B cell (primary cell): ENCODE measurements at regions not wholly inside any gene's neighbourhood (a gene's known extent, or its start where the extent isn't known, plus 50 kb on each side); places are given as distances from the start of the nearest gene placed in this dataset.

ENCODE experiments used
- ATAC-seq: fragments of 200-7000 bp; cut with Tn5 transposase; one replicate; pipeline ENCODE4 v1.10.0; 2021; ENCODE audit warnings: low read depth, mild to moderate bottlenecking, moderate number of reproducible peaks, moderate library complexity
- CTCF ChIA-PET: fragments of 350-600 bp; sonication (Branson Sonifier 250); formaldehyde crosslinking; loops from one replicate; lab custom pipeline; 2021; ENCODE audit warnings: antibody characterized with exemption, inconsistent platforms; lab: Charles Lee
- POLR2A ChIA-PET: fragments of 350-600 bp; sonication (Branson Sonifier 250); formaldehyde crosslinking; loops from one replicate; lab custom pipeline; 2021; ENCODE audit warnings: antibody characterized with exemption; lab: Charles Lee
- DNase-seq: peaks from one replicate; pipeline ENCODE4 v3.0.0; 2013
- H2AFZ ChIP-seq: 2 replicates; pipeline ENCODE4 v1.6.1; 2012; ENCODE audit warnings: mild to moderate bottlenecking, low read depth, low read length; ENCODE audit not compliant: insufficient read depth, poor library complexity, severe bottlenecking
- H3K27ac ChIP-seq, 2 donors: 1 replicate in 1 of 2; 2 replicates in 1 of 2; pipeline ENCODE4 v1.5.1; 2012 to 2013; ENCODE audit warnings: low read length in 2 of 2, mild to moderate bottlenecking in 2 of 2, moderate library complexity in 1 of 2
- H3K27me3 ChIP-seq, 4 experiments: fragments of 200-600 bp in 1 of 4; sonication (generic) in 1 of 4; replicated peaks in 1 of 4; 1 replicate in 2 of 4; 2 replicates in 2 of 4; pipeline versions ENCODE4 v1.6.1 to v1.7.0; 2013 to 2016; ENCODE audit warnings: low read length in 3 of 4, mild to moderate bottlenecking in 2 of 4, mixed read lengths in 1 of 4, moderate library complexity in 1 of 4; ENCODE audit not compliant: insufficient read depth in 4 of 4, control insufficient read depth in 3 of 4; ENCODE audit errors: control extremely low read depth in 1 of 4
- H3K36me3 ChIP-seq, 2 experiments: replicated peaks in 1 of 2; 1 replicate in 1 of 2; 2 replicates in 1 of 2; pipeline versions ENCODE4 v1.6.1 to v1.7.1; 2013; ENCODE audit warnings: low read length in 1 of 2; ENCODE audit not compliant: insufficient read depth in 2 of 2, control insufficient read depth in 1 of 2; ENCODE audit errors: control extremely low read depth in 1 of 2, extremely low read depth in 1 of 2
- H3K4me1 ChIP-seq, 2 donors: fragments of 200-600 bp in 1 of 2; sonication (generic) in 1 of 2; 1 replicate in 1 of 2; 2 replicates in 1 of 2; pipeline versions ENCODE4 v1.5.1 to v1.6.1; 2013 to 2017; ENCODE audit warnings: low read length in 2 of 2; ENCODE audit not compliant: control insufficient read depth in 2 of 2, insufficient read depth in 2 of 2
- H3K4me2 ChIP-seq: replicated peaks from 2 replicates; pipeline ENCODE3; 2012; ENCODE audit warnings: mild to moderate bottlenecking, low read depth, low read length; ENCODE audit not compliant: poor library complexity, severe bottlenecking
- H3K4me3 ChIP-seq, 5 experiments: fragments of 200-600 bp in 1 of 5; sonication (generic) in 1 of 5; 1 replicate in 3 of 5; 2 replicates in 2 of 5; pipeline versions ENCODE4 v1.5.1 to v1.7.0; 2011 to 2016; ENCODE audit warnings: low read length in 4 of 5, mild to moderate bottlenecking in 4 of 5, low read depth in 2 of 5, control low read depth in 1 of 5, moderate library complexity in 1 of 5; ENCODE audit not compliant: insufficient read depth in 1 of 5; ENCODE audit errors: control extremely low read depth in 1 of 5, extremely low read depth in 1 of 5
- H3K79me2 ChIP-seq: fragments of 200-600 bp; sonication (generic); one replicate; pipeline ENCODE4 v1.6.0; 2016; ENCODE audit warnings: low read length; ENCODE audit not compliant: control insufficient read depth, insufficient read depth
- H3K9ac ChIP-seq: fragments of 200-600 bp; sonication (generic); 2 replicates; pipeline ENCODE4 v1.6.1; 2017; ENCODE audit warnings: mild to moderate bottlenecking, low read length, moderate library complexity
- H3K9me3 ChIP-seq, 3 donors: one replicate each; pipeline versions ENCODE4 v1.6.1 to v1.7.1; 2013; ENCODE audit warnings: low read length in 2 of 3; ENCODE audit not compliant: control insufficient read depth in 2 of 3, insufficient read depth in 1 of 3; ENCODE audit errors: control extremely low read depth in 1 of 3
- H4K20me1 ChIP-seq: 2 replicates; pipeline ENCODE4 v1.6.0; 2012; ENCODE audit warnings: mild to moderate bottlenecking, low read length; ENCODE audit not compliant: insufficient read depth, control insufficient read depth, poor library complexity, severe bottlenecking
- H3K27ac Mint-ChIP-seq: one replicate; pipeline ENCODE4 v1.8.0; 2021; ENCODE audit warnings: mixed read lengths
- H3K27me3 Mint-ChIP-seq: one replicate; pipeline ENCODE4 v1.8.0; 2021; ENCODE audit warnings: mixed read lengths
- H3K4me1 Mint-ChIP-seq: one replicate; pipeline ENCODE4 v1.8.0; 2021; ENCODE audit warnings: mixed read lengths
- H3K4me3 Mint-ChIP-seq: one replicate; pipeline ENCODE4 v1.8.0; 2021; ENCODE audit warnings: mixed read lengths
- H3K9me3 Mint-ChIP-seq: one replicate; pipeline ENCODE4 v1.8.0; 2022; ENCODE audit warnings: mixed read lengths; ENCODE audit not compliant: insufficient read depth
- CTCF ChIP-seq: fragments of 200-600 bp; IDR thresholded peaks from one replicate; pipeline ENCODE4 v1.8.0; 2022; ENCODE audit warnings: antibody characterized with exemption, mild to moderate bottlenecking
- EZH2 ChIP-seq: IDR thresholded peaks from 2 replicates; pipeline ENCODE4 v1.6.1; 2012; ENCODE audit warnings: borderline replicate concordance, low read depth, mild to moderate bottlenecking, moderate library complexity, low read length; ENCODE audit not compliant: insufficient read depth, poor library complexity, severe bottlenecking
- WGBS: methylation state at CpG from one replicate; pipeline ENCODE4 v1.1.5; 2013; ENCODE audit warnings: missing lambda C conversion rate; ENCODE audit not compliant: insufficient coverage; 5-methylcytosine and 5-hydroxymethylcytosine counted together
- intact Hi-C: fragments of 100-400 bp; cut with micrococcal nuclease; formaldehyde crosslinking; loops from one replicate; pipeline ENCODE4 v1.10.0; 2022

DNA sequence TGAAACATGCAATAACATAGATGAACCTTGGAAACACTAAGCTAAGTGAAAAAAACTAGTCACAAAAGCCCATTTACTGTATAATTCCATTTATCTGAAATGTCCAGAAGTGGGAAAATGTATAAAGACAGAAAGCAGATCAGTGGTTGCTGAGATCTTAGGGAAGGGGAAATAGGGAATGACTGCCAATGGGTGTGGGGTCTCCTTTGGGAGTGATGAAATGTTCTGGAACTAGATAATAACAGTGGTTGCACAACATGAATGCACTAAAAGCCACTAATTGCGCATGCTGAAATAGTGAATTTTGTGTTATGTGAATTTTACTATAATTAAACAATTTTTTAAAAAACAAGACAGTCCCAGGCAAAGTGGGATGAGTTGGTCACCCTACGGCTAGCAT lies 472.8 kb downstream of the CCDC171 start:
- H3K27me3 ChIP-seq, result no peaks in the 10 kb centered on the region
- intact Hi-C loops, result no loop called here
- no peak overlapping the region for H3K9ac ChIP-seq
- Mint-ChIP-seq H3K27me3 (no peaks in the 10 kb centered on the region), H3K9me3 (no peaks in the 10 kb centered on the region), H3K4me1 (no peaks in the 10 kb centered on the region), H3K4me3 (no peak overlapping the region), H3K27ac (no peak overlapping the region)
- H3K79me2 ChIP-seq, result no peaks in the 10 kb centered on the region
- H4K20me1 ChIP-seq, result no peaks in the 10 kb centered on the region
- no peak overlapping the region for H3K4me2 ChIP-seq
- CTCF ChIA-PET, result no interaction called here
- TF ChIP-seq EZH2 (no peak), CTCF (no peak)
- ATAC-seq (no peak), DNase-seq (no peak)
- no peak overlapping the region for H3K4me3 ChIP-seq
- no peaks in the 10 kb centered on the region for H3K36me3 ChIP-seq
- H3K4me1 ChIP-seq, result no peaks in the 10 kb centered on the region
- no peak overlapping the region for H3K27ac ChIP-seq
- H2AFZ ChIP-seq, result no peak overlapping the region
- POLR2A ChIA-PET, result no interaction called here
- no peaks in the 10 kb centered on the region for H3K9me3 ChIP-seq
- no CpG with 5 or more reads among the region's 2 CpGs for WGBS

GRCh38 chr9:16026886-16027285 lies 474.0 kb downstream of the CCDC171 start:
- no peak overlapping the region for H3K4me3 Mint-ChIP-seq
- no CpG with 5 or more reads among the region's 2 CpGs for WGBS
- no peak overlapping the region for H3K27ac Mint-ChIP-seq
- ATAC-seq, result no peak
- intact Hi-C loops, result no loop called here
- no peak overlapping the region for H3K27ac ChIP-seq
- H3K9ac ChIP-seq, result no peak overlapping the region
- no peak for TF ChIP-seq EZH2
- TF ChIP-seq CTCF, result no peak
- H3K27me3 ChIP-seq, result no peaks in the 10 kb centered on the region
- H3K4me3 ChIP-seq, result no peak overlapping the region
- no peaks in the 10 kb centered on the region for H3K4me1 Mint-ChIP-seq
- no peak overlapping the region for H2AFZ ChIP-seq
- no peaks in the 10 kb centered on the region for H3K4me1 ChIP-seq
- ChIA-PET POLR2A (no interaction called here), CTCF (no interaction called here)
- DNase-seq, result no peak
- H3K9me3 Mint-ChIP-seq, result no peaks in the 10 kb centered on the region
- no peaks in the 10 kb centered on the region for H3K27me3 Mint-ChIP-seq
- no peaks in the 10 kb centered on the region for H3K79me2 ChIP-seq
- no peaks in the 10 kb centered on the region for H3K36me3 ChIP-seq
- no peak overlapping the region for H3K4me2 ChIP-seq
- no peaks in the 10 kb centered on the region for H3K9me3 ChIP-seq
- H4K20me1 ChIP-seq, result no peaks in the 10 kb centered on the region
